GM23338 (cell line): ENCODE measurements at regions not wholly inside any gene's neighbourhood (a gene's known extent, or its start where the extent isn't known, plus 50 kb on each side); places are given as distances from the start of the nearest gene placed in this dataset.

ENCODE experiments used
- ATAC-seq: fragments of 200-7000 bp; cut with Tn5 transposase; 3 replicates; pipeline ENCODE4 v1.9.1; 2020
- DNase-seq: peaks from one replicate; pipeline ENCODE4 v3.0.0-alpha.2; 2015; ENCODE audit warnings: low spot score
- H2AFZ ChIP-seq: fragments of 200-600 bp; sonication (generic); 2 replicates; pipeline ENCODE4 v1.8.0; 2016; ENCODE audit warnings: antibody characterized with exemption, mild to moderate bottlenecking, moderate library complexity
- H3F3A ChIP-seq: fragments of 200-600 bp; sonication (generic); replicated peaks from 2 replicates; pipeline ENCODE4 v1.8.0; 2017; ENCODE audit warnings: antibody characterized with exemption, mixed run types, low read depth
- H3K27ac ChIP-seq: fragments of 200-600 bp; sonication (generic); 2 replicates; pipeline ENCODE4 v1.6.1; 2016; ENCODE audit warnings: low read depth
- H3K27me3 ChIP-seq: fragments of 200-600 bp; sonication (generic); 2 replicates; pipeline ENCODE4 v1.8.0; 2016; ENCODE audit warnings: mild to moderate bottlenecking, mixed run types, moderate library complexity; ENCODE audit not compliant: insufficient read depth
- H3K36me3 ChIP-seq: fragments of 200-600 bp; sonication (generic); 2 replicates; pipeline ENCODE4 v1.8.0; 2016; ENCODE audit warnings: mild to moderate bottlenecking; ENCODE audit not compliant: insufficient read depth
- H3K4me1 ChIP-seq: fragments of 200-600 bp; sonication (generic); 2 replicates; pipeline ENCODE4 v1.8.0; 2016; ENCODE audit warnings: mild to moderate bottlenecking, moderate library complexity; ENCODE audit not compliant: insufficient read depth
- H3K4me2 ChIP-seq: fragments of 200-600 bp; sonication (generic); 2 replicates; pipeline ENCODE4 v1.7.1; 2017; ENCODE audit warnings: mixed run types
- H3K4me3 ChIP-seq: fragments of 200-600 bp; sonication (generic); 2 replicates; pipeline ENCODE4 v1.6.1; 2016; ENCODE audit warnings: mixed run types
- H3K79me2 ChIP-seq: fragments of 200-600 bp; sonication (generic); replicated peaks from 2 replicates; pipeline ENCODE4 v1.8.0; 2017; ENCODE audit warnings: mild to moderate bottlenecking; ENCODE audit not compliant: insufficient read depth
- H3K9me2 ChIP-seq: fragments of 200-600 bp; sonication (generic); 2 replicates; pipeline ENCODE4 v1.8.0; 2017; ENCODE audit not compliant: insufficient read depth
- H4K20me1 ChIP-seq: fragments of 200-600 bp; sonication (generic); replicated peaks from 2 replicates; pipeline ENCODE4 v1.8.0; 2017; ENCODE audit warnings: mild to moderate bottlenecking; ENCODE audit not compliant: insufficient read depth
- H3K27ac Mint-ChIP-seq: 2 replicates; pipeline ENCODE4 v1.8.0; 2020; ENCODE audit warnings: inconsistent platforms, mild to moderate bottlenecking, moderate library complexity, mixed read lengths
- H3K27me3 Mint-ChIP-seq: 3 replicates; pipeline ENCODE4 v1.8.0; 2022; ENCODE audit warnings: low read depth, mild to moderate bottlenecking, moderate library complexity, mixed read lengths, inconsistent platforms; ENCODE audit not compliant: insufficient read depth, poor library complexity
- H3K36me3 Mint-ChIP-seq: 3 replicates; pipeline ENCODE4 v1.8.0; 2021; ENCODE audit warnings: low read depth, mild to moderate bottlenecking, inconsistent platforms, moderate library complexity, mixed read lengths
- H3K4me1 Mint-ChIP-seq: 3 replicates; pipeline ENCODE4 v1.8.0; 2020; ENCODE audit warnings: mild to moderate bottlenecking, inconsistent platforms, mixed read lengths
- H3K4me3 Mint-ChIP-seq: 3 replicates; pipeline ENCODE4 v1.8.0; 2021; ENCODE audit warnings: moderate library complexity, mild to moderate bottlenecking, inconsistent platforms, mixed read lengths
- H3K9me3 Mint-ChIP-seq: 3 replicates; pipeline ENCODE4 v1.8.0; 2020; ENCODE audit warnings: moderate library complexity, mild to moderate bottlenecking, inconsistent platforms, mixed read lengths
- CREB1 ChIP-seq: fragments of 250-450 bp; sonication (Bioruptor Pico); IDR thresholded peaks from 2 replicates; pipeline ENCODE4 v1.5.0; 2020; ENCODE audit warnings: low read depth, mild to moderate bottlenecking, moderate library complexity
- CTCF ChIP-seq, 2 experiments: fragments of 200-600 bp in 1 of 2; sonication (generic) in 1 of 2; conservative IDR thresholded peaks; 2 replicates each; pipeline versions ENCODE4 v1.5.1 to v1.6.1; 2016 to 2017; ENCODE audit warnings: antibody characterized with exemption in 2 of 2, low read depth in 2 of 2, mild to moderate bottlenecking in 2 of 2, moderate library complexity in 1 of 2
- ETS1 ChIP-seq: IDR thresholded peaks from 2 replicates; pipeline ENCODE4 v1.6.1; 2016; ENCODE audit warnings: antibody characterized with exemption
- JUNB ChIP-seq: IDR thresholded peaks from one replicate; pipeline ENCODE4 v1.6.1; 2016; ENCODE audit warnings: antibody characterized with exemption; ENCODE audit not compliant: unreplicated experiment
- NANOG ChIP-seq: IDR thresholded peaks from 2 replicates; pipeline ENCODE4 v1.6.1; 2016; ENCODE audit warnings: antibody characterized with exemption, borderline replicate concordance
- REST ChIP-seq: IDR thresholded peaks from one replicate; pipeline ENCODE4 v1.6.1; 2018; ENCODE audit warnings: antibody characterized with exemption; ENCODE audit not compliant: unreplicated experiment
- STAT1 ChIP-seq: IDR thresholded peaks from one replicate; pipeline ENCODE4 v1.6.1; 2016; ENCODE audit warnings: antibody characterized with exemption; ENCODE audit not compliant: unreplicated experiment
- ZNF114 ChIP-seq: fragments of 250-450 bp; sonication (Bioruptor Pico); IDR thresholded peaks from 2 replicates; pipeline ENCODE4 v1.5.0; 2020; ENCODE audit warnings: mild to moderate bottlenecking, moderate library complexity
- ZNF331 ChIP-seq: fragments of 250-450 bp; sonication (Bioruptor Pico); IDR thresholded peaks from 2 replicates; pipeline ENCODE4 v1.5.0; 2020; ENCODE audit warnings: low read depth, mild to moderate bottlenecking, moderate library complexity
- ZNF462 ChIP-seq: fragments of 250-450 bp; sonication (Bioruptor Pico); IDR thresholded peaks from 2 replicates; pipeline ENCODE4 v1.5.0; 2020; ENCODE audit warnings: mild to moderate bottlenecking, moderate library complexity

- TF ChIP-seq CTCF (conservative IDR thresholded peaks at IDR 0.05; ENCODE audit: low read depth in 2 of 2) (no peak), NANOG (no peak), ZNF114 (CRISPR knock-in tag) (no peak), JUNB (no peak), CREB1 (CRISPR knock-in tag) (no peak), ZNF462 (CRISPR knock-in tag) (no peak)
Measured at GRCh38 chr1:172813330-172813729, 154.4 kb downstream of the FASLG start (continued).

- no peak overlapping the region for H3K4me3 ChIP-seq
- H3K9me2 ChIP-seq = 0 out of 2 replicates have a peak, but pooled peaks cover 3% of the 10 kb centered on the region
- H4K20me1 ChIP-seq = no peaks in the 10 kb centered on the region
- Mint-ChIP-seq H3K4me1 (peaks cover 4% of the 10 kb centered on the region; the same call in 1 of the 3 replicates), H3K9me3 (peaks cover 32% of the 10 kb centered on the region), H3K4me3 (no peak overlapping the region), H3K27me3 (peaks cover 3% of the 10 kb centered on the region), H3K36me3 (peaks cover 21% of the 10 kb centered on the region), H3K27ac (no peak overlapping the region)
- H3K27ac ChIP-seq = no peak overlapping the region
- no peak overlapping the region for H2AFZ ChIP-seq
- no peaks in the 10 kb centered on the region for H3F3A ChIP-seq
- ATAC-seq = no peak
- no peaks in the 10 kb centered on the region for H3K4me1 ChIP-seq
- DNase-seq = no peak
- H3K27me3 ChIP-seq = no peaks in the 10 kb centered on the region
- no peaks in the 10 kb centered on the region for H3K79me2 ChIP-seq
- no peaks in the 10 kb centered on the region for H3K36me3 ChIP-seq
- no peak overlapping the region for H3K4me2 ChIP-seq
- TF ChIP-seq REST (no peak), CREB1 (CRISPR knock-in tag) (no peak), NANOG (no peak), STAT1 (no peak), JUNB (no peak), ZNF331 (no peak), CTCF (conservative IDR thresholded peaks at IDR 0.05; ENCODE audit: low read depth in 2 of 2) (no peak), ETS1 (no peak)
Measured at GRCh38 chr1:172814428-172814827, 155.5 kb downstream of the FASLG start.
